ENCODE measurements at regions not wholly inside any gene's neighbourhood (a gene's known extent, or its start where the extent isn't known, plus 50 kb on each side); places are given as distances from the start of the nearest gene placed in this dataset.

GRCh38 chr14:106038263-106038662 is 511.9 kb downstream of the TMEM121 start:
- DNase-seq (ENCODE audit: low spot score): no peak
- Histone ChIP-seq H4K20me1 (ENCODE audit: insufficient read depth, low read length) (no peaks in the 10 kb centered on the region), H3K4me2 (ENCODE audit: low read depth, low read length) (no peak overlapping the region), H2AFZ (ENCODE audit: low read length) (no peak overlapping the region), H3K4me3 (replicated peaks in 1 of 3; ENCODE audit: insufficient read depth in 1 of 3, low read depth in 2 of 3, low read length in 3 of 3) (no peak overlapping the region), H3K9ac (ENCODE audit: insufficient read depth, low read depth, low read length) (no peak overlapping the region), H3K36me3 (replicated peaks in 1 of 2; ENCODE audit: control insufficient read depth in 1 of 2, insufficient read depth in 2 of 2, low read length in 2 of 2) (no peaks in the 10 kb centered on the region), H3K27ac (ENCODE audit: extremely low read length, insufficient read depth, low read length) (no peak overlapping the region), H3K4me1 (ENCODE audit: insufficient read depth, low read length) (no peaks in the 10 kb centered on the region), H3K79me2 (ENCODE audit: insufficient read depth, low read length) (no peaks in the 10 kb centered on the region), H3K9me3 (ENCODE audit: low read length) (no peaks in the 10 kb centered on the region), H3K27me3 (ENCODE audit: control insufficient read depth in 1 of 2, insufficient read depth in 2 of 2, low read length in 2 of 2) (peaks cover 0 to 6% of the 10 kb centered on the region in 2 experiments; a peak in 2 of 5 replicates)
- ChIA-PET CTCF (ENCODE audit: low intra/inter-chr PET ratio, low total read pairs) (no interaction called here), POLR2A (no interaction called here)
- BruUV-seq (replicated peaks): no TSS peak
- FAIRE-seq: no peak
- WGBS (ENCODE audit: low lambda C conversion rate): 3% methylated on average over 3 of the region's 3 CpGs
- ATAC-seq: no peak
- in situ Hi-C loops (cut with HindIII; ENCODE audit: extremely low pct_ligation_motif_present, low pct_unique_long_range_greater_than_20kb) (no loop called here), intact Hi-C loops (cut with micrococcal nuclease; ENCODE audit: unreplicated experiment) (no loop called here)
- no peak for TF ChIP-seq IRX3 (CRISPR knock-in tag; IDR thresholded peaks at IDR 0.05; ENCODE audit: borderline replicate concordance, low read depth)
- no peak for TF ChIP-seq MYNN (CRISPR knock-in tag; IDR thresholded peaks at IDR 0.05; ENCODE audit: low read depth)

- H2AFZ ChIP-seq (ENCODE audit: low read length): no peak overlapping the region
- ChIA-PET CTCF (ENCODE audit: low intra/inter-chr PET ratio, low total read pairs) (no interaction called here), POLR2A (no interaction called here)
- H3K4me1 ChIP-seq (ENCODE audit: insufficient read depth, low read length): no peaks in the 10 kb centered on the region
- no peak overlapping the region for H3K4me2 ChIP-seq (ENCODE audit: low read depth, low read length)
- H3K36me3 ChIP-seq (replicated peaks in 1 of 2; ENCODE audit: control insufficient read depth in 1 of 2, insufficient read depth in 2 of 2, low read length in 2 of 2): no peaks in the 10 kb centered on the region
- no TSS peak for BruUV-seq (replicated peaks)
- H3K27ac ChIP-seq (ENCODE audit: extremely low read length, insufficient read depth, low read length): no peak overlapping the region
- no peak for DNase-seq (ENCODE audit: low spot score)
- in situ Hi-C loops (cut with HindIII; ENCODE audit: extremely low pct_ligation_motif_present, low pct_unique_long_range_greater_than_20kb) (no loop called here), intact Hi-C loops (cut with micrococcal nuclease; ENCODE audit: unreplicated experiment) (no loop called here)
- H3K9ac ChIP-seq (ENCODE audit: insufficient read depth, low read depth, low read length): no peak overlapping the region
- no peak for FAIRE-seq
- no peak for ATAC-seq
- H3K9me3 ChIP-seq (ENCODE audit: low read length): no peaks in the 10 kb centered on the region
- no peak overlapping the region for H3K4me3 ChIP-seq (replicated peaks in 1 of 3; ENCODE audit: insufficient read depth in 1 of 3, low read depth in 2 of 3, low read length in 3 of 3)
- no peaks in the 10 kb centered on the region for H3K79me2 ChIP-seq (ENCODE audit: insufficient read depth, low read length)
- H3K27me3 ChIP-seq (ENCODE audit: control insufficient read depth in 1 of 2, insufficient read depth in 2 of 2, low read length in 2 of 2): no peaks in the 10 kb centered on the region
- 3% methylated on average over 4 of the region's 4 CpGs for WGBS (ENCODE audit: low lambda C conversion rate)
- no peaks in the 10 kb centered on the region for H4K20me1 ChIP-seq (ENCODE audit: insufficient read depth, low read length)
- TF ChIP-seq SIX4 (CRISPR knock-in tag; IDR thresholded peaks at IDR 0.05) (no peak), ZNF142 (CRISPR knock-in tag; IDR thresholded peaks at IDR 0.05) (no peak), POGK (CRISPR knock-in tag; conservative IDR thresholded peaks at IDR 0.05) (no peak), TBP (CRISPR knock-in tag; IDR thresholded peaks at IDR 0.05) (no peak), NCOR1 (IDR thresholded peaks at IDR 0.05; ENCODE audit: borderline replicate concordance, low read length) (no peak), DBP (CRISPR knock-in tag; IDR thresholded peaks at IDR 0.05; ENCODE audit: not compliant biosample characterization) (no peak), TAF15 (IDR thresholded peaks at IDR 0.05; ENCODE audit: low read depth, low read length, poor library complexity, severe bottlenecking) (no peak), ATF7 (IDR thresholded peaks at IDR 0.05) (no peak), ATF7 (CRISPR knock-in tag; IDR thresholded peaks at IDR 0.05) (no peak), SP2 (CRISPR knock-in tag; IDR thresholded peaks at IDR 0.05) (no peak)
Measured at GRCh38 chr14:106039400-106039799, 513.0 kb downstream of the TMEM121 start.

Measured in HepG2 (cell line).